Left ventricle myocardium inferior (tissue), 1 donor: ENCODE measurements at regions not wholly inside any gene's neighbourhood (a gene's known extent, or its start where the extent isn't known, plus 50 kb on each side); places are given as distances from the start of the nearest gene placed in this dataset.

Source experiments
- DNase-seq: peaks from one replicate; pipeline ENCODE4 v3.0.0-alpha.2; 2020
- H3K27ac ChIP-seq: fragments of 200-600 bp; replicated peaks from 2 replicates; pipeline ENCODE4 v1.8.0; 2021
- H3K27me3 ChIP-seq: fragments of 200-600 bp; 2 replicates; pipeline ENCODE4 v1.8.0; 2021; ENCODE audit warnings: low read depth
- H3K36me3 ChIP-seq: fragments of 200-600 bp; 2 replicates; pipeline ENCODE4 v1.8.0; 2021
- H3K4me1 ChIP-seq: fragments of 200-600 bp; 2 replicates; pipeline ENCODE4 v1.8.0; 2021
- H3K4me3 ChIP-seq: fragments of 200-600 bp; 2 replicates; pipeline ENCODE4 v1.8.0; 2021; ENCODE audit warnings: mild to moderate bottlenecking, moderate library complexity
- H3K9me3 ChIP-seq: fragments of 200-600 bp; replicated peaks from 2 replicates; pipeline ENCODE4 v1.8.0; 2021
- CTCF ChIP-seq: fragments of 200-600 bp; IDR thresholded peaks from 2 replicates; pipeline ENCODE4 v1.8.0; 2021; ENCODE audit warnings: antibody characterized with exemption, mild to moderate bottlenecking, borderline replicate concordance
- intact Hi-C: fragments of 100-400 bp; cut with micrococcal nuclease; formaldehyde crosslinking; loops from one replicate; pipeline ENCODE4 v1.11.0; 2022
- donor health status: DM: no; HTN: yes; CAD: no; lungs with severe emphysema.

GRCh38 chr18:46329736-46330246 is 225.6 kb downstream of the HAUS1 start:
- TF ChIP-seq CTCF: no peak
- no peak overlapping the region for H3K4me3 ChIP-seq
- DNase-seq: no peak
- H3K27ac ChIP-seq: no peak overlapping the region
- H3K4me1 ChIP-seq: peaks cover 13% of the 10 kb centered on the region
- no peaks in the 10 kb centered on the region for H3K36me3 ChIP-seq
- no peaks in the 10 kb centered on the region for H3K9me3 ChIP-seq
- H3K27me3 ChIP-seq: no peaks in the 10 kb centered on the region
- intact Hi-C loops: no loop called here

- no peak overlapping the region for H3K27ac ChIP-seq
- H3K4me3 ChIP-seq: no peak overlapping the region
- no peaks in the 10 kb centered on the region for H3K36me3 ChIP-seq
- peaks cover 28% of the 10 kb centered on the region for H3K4me1 ChIP-seq
- intact Hi-C loops: no loop called here
- no peaks in the 10 kb centered on the region for H3K27me3 ChIP-seq
- DNase-seq: no peak
- no peaks in the 10 kb centered on the region for H3K9me3 ChIP-seq
- no peak for TF ChIP-seq CTCF
Observed at GRCh38 chr18:46331316-46331715, 227.1 kb downstream of the HAUS1 start.

- H3K27ac ChIP-seq: no peak overlapping the region
- TF ChIP-seq CTCF: no peak
- no peaks in the 10 kb centered on the region for H3K27me3 ChIP-seq
- no peak for DNase-seq
- H3K4me3 ChIP-seq: no peak overlapping the region
- H3K4me1 ChIP-seq: peaks cover 39% of the 10 kb centered on the region
- intact Hi-C loops: no loop called here
- H3K9me3 ChIP-seq: no peaks in the 10 kb centered on the region
- no peaks in the 10 kb centered on the region for H3K36me3 ChIP-seq
Observed at GRCh38 chr18:46332286-46332801, 228.2 kb downstream of the HAUS1 start.

- TF ChIP-seq CTCF: no peak
- Histone ChIP-seq H3K4me3 (peak overlapping the region; percentile 79), H3K36me3 (no peaks in the 10 kb centered on the region), H3K9me3 (no peaks in the 10 kb centered on the region), H3K4me1 (peaks cover 45% of the 10 kb centered on the region), H3K27me3 (no peaks in the 10 kb centered on the region), H3K27ac (peak overlapping the region; percentile 75)
- no peak for DNase-seq
- intact Hi-C loops: no loop called here
Observed at GRCh38 chr18:46332921-46333341, 228.7 kb downstream of the HAUS1 start.

GRCh38 chr18:46333431-46334135 is 229.4 kb downstream of the HAUS1 start:
- H3K27ac ChIP-seq: peak overlapping the region; percentile 75
- peak; percentile 45 for DNase-seq
- peak overlapping the region; percentile 79 for H3K4me3 ChIP-seq
- H3K36me3 ChIP-seq: no peaks in the 10 kb centered on the region
- no peaks in the 10 kb centered on the region for H3K9me3 ChIP-seq
- intact Hi-C loops: no loop called here
- no peaks in the 10 kb centered on the region for H3K27me3 ChIP-seq
- TF ChIP-seq CTCF: no peak
- peaks cover 51% of the 10 kb centered on the region for H3K4me1 ChIP-seq
